Activated CD8-positive, alpha-beta memory T cell treated with anti-CD3 and anti-CD28 coated beads, Interleukin-2, amount 50 U/mL, for 48 hours (primary cell): ENCODE measurements at regions not wholly inside any gene's neighbourhood (a gene's known extent, or its start where the extent isn't known, plus 50 kb on each side); places are given as distances from the start of the nearest gene placed in this dataset.

ENCODE experiments used
- DNase-seq: peaks from one replicate; pipeline ENCODE4 v3.0.0-alpha.2; 2020

- no peak for DNase-seq
These were observed 137.9 kb downstream of the RDH14 start for GRCh38 chr2:18422432-18423165.

GRCh38 chr2:18413676-18414396, 146.6 kb downstream of the RDH14 start:
- DNase-seq: no peak

- DNase-seq: no peak
These were observed 147.3 kb downstream of the RDH14 start for GRCh38 chr2:18412980-18413675.

- no peak for DNase-seq
These were observed 148.8 kb downstream of the RDH14 start for GRCh38 chr2:18411626-18412025.

- DNase-seq: no peak
These were observed 149.9 kb downstream of the RDH14 start for GRCh38 chr2:18410543-18410942.

- DNase-seq: no peak
These were observed 151.8 kb downstream of the RDH14 start for GRCh38 chr2:18408638-18409037.

GRCh38 chr2:18406219-18406618, 154.2 kb downstream of the RDH14 start:
- DNase-seq: no peak

- DNase-seq: no peak
These were observed 155.7 kb downstream of the RDH14 start for GRCh38 chr2:18404708-18405107.

- DNase-seq: no peak
These were observed 156.4 kb downstream of the RDH14 start for GRCh38 chr2:18403921-18404522.

- no peak for DNase-seq
These were observed 157.6 kb downstream of the RDH14 start for GRCh38 chr2:18402831-18403230.

GRCh38 chr2:18401471-18401870, 159.0 kb downstream of the RDH14 start:
- no peak for DNase-seq

GRCh38 chr2:18399601-18400000, 160.9 kb downstream of the RDH14 start:
- no peak for DNase-seq

- DNase-seq: no peak
These were observed 161.6 kb downstream of the RDH14 start for GRCh38 chr2:18398833-18399232.

GRCh38 chr2:18396329-18397010, 164.0 kb downstream of the RDH14 start:
- DNase-seq: no peak

- no peak for DNase-seq
These were observed 164.9 kb downstream of the RDH14 start for GRCh38 chr2:18395555-18395954.

- peak; percentile 78 for DNase-seq
These were observed 172.8 kb downstream of the RDH14 start for GRCh38 chr2:18387441-18388206.

- DNase-seq: no peak
These were observed 176.2 kb downstream of the RDH14 start for GRCh38 chr2:18384242-18384641.

GRCh38 chr2:18381386-18381785, 179.1 kb downstream of the RDH14 start:
- DNase-seq: no peak

GRCh38 chr2:18380321-18380720, 180.1 kb downstream of the RDH14 start:
- no peak for DNase-seq

GRCh38 chr2:18379870-18380269, 180.6 kb downstream of the RDH14 start:
- DNase-seq: no peak

- DNase-seq: no peak
These were observed 182.3 kb downstream of the RDH14 start for GRCh38 chr2:18378020-18378653.

GRCh38 chr2:18376936-18377335, 183.5 kb downstream of the RDH14 start:
- DNase-seq: no peak
